Cardiac muscle cell (in vitro differentiated cells and primary cell): ENCODE measurements at regions not wholly inside any gene's neighbourhood (a gene's known extent, or its start where the extent isn't known, plus 50 kb on each side); places are given as distances from the start of the nearest gene placed in this dataset.

ENCODE experiments used
- DNase-seq, 2 donors: peaks; one replicate each; pipeline versions ENCODE4 v3.0.0 to v3.0.0-alpha.2; 2010 to 2017; ENCODE audit warnings: low read depth in 1 of 2, low spot score in 1 of 2
- H3K27ac ChIP-seq: fragments of 200-600 bp; sonication (generic); 2 replicates; pipeline ENCODE4 v1.5.1; 2016
- H3K27me3 ChIP-seq: fragments of 200-600 bp; sonication (generic); 2 replicates; pipeline ENCODE4 v1.6.0; 2016; ENCODE audit warnings: control low read depth
- H3K36me3 ChIP-seq: fragments of 200-600 bp; sonication (generic); 2 replicates; pipeline ENCODE4 v1.5.1; 2016; ENCODE audit warnings: control low read depth
- H3K4me1 ChIP-seq: fragments of 200-600 bp; sonication (generic); 2 replicates; pipeline ENCODE4 v1.8.1; 2017; ENCODE audit warnings: low read depth, mild to moderate bottlenecking, mixed run types
- H3K4me3 ChIP-seq: fragments of 200-600 bp; sonication (generic); 2 replicates; pipeline ENCODE4 v1.5.1; 2016; ENCODE audit warnings: mild to moderate bottlenecking
- H3K9me3 ChIP-seq: fragments of 200-600 bp; sonication (generic); 2 replicates; pipeline ENCODE4 v1.5.1; 2017; ENCODE audit warnings: low read depth, mild to moderate bottlenecking, control low read depth
- CTCF ChIP-seq: IDR thresholded peaks from 2 replicates; pipeline ENCODE4 v1.5.1; 2012; ENCODE audit warnings: low read depth, mild to moderate bottlenecking, low read length

- no peak for TF ChIP-seq CTCF
- DNase-seq: no peak
- H3K27ac ChIP-seq: no peak overlapping the region
Observed at GRCh38 chr11:97279341-97279740, 889.5 kb downstream of the JRKL start.

GRCh38 chr11:97280347-97280746 is 890.5 kb downstream of the JRKL start:
- Histone ChIP-seq H3K9me3 (no peaks in the 10 kb centered on the region), H3K27me3 (no peaks in the 10 kb centered on the region), H3K27ac (no peak overlapping the region), H3K4me1 (no peaks in the 10 kb centered on the region), H3K36me3 (no peaks in the 10 kb centered on the region), H3K4me3 (no peak overlapping the region)
- no peak for TF ChIP-seq CTCF
- DNase-seq: no peak

More at GRCh38 chr11:97279341-97279740, 889.5 kb downstream of the JRKL start:
- no peaks in the 10 kb centered on the region for H3K9me3 ChIP-seq
- no peaks in the 10 kb centered on the region for H3K36me3 ChIP-seq
- no peaks in the 10 kb centered on the region for H3K27me3 ChIP-seq
- no peak overlapping the region for H3K4me3 ChIP-seq
- no peaks in the 10 kb centered on the region for H3K4me1 ChIP-seq

- no peak overlapping the region for H3K4me3 ChIP-seq
- no peak for DNase-seq
- H3K27ac ChIP-seq: peak overlapping the region; percentile 49
- H3K9me3 ChIP-seq: no peaks in the 10 kb centered on the region
- no peak for TF ChIP-seq CTCF
- H3K27me3 ChIP-seq: no peaks in the 10 kb centered on the region
- no peaks in the 10 kb centered on the region for H3K36me3 ChIP-seq
- H3K4me1 ChIP-seq: no peaks in the 10 kb centered on the region
Observed at GRCh38 chr11:97289823-97290222, 900.0 kb downstream of the JRKL start.

- Histone ChIP-seq H3K27me3 (no peaks in the 10 kb centered on the region), H3K36me3 (no peaks in the 10 kb centered on the region), H3K4me3 (no peak overlapping the region), H3K4me1 (no peaks in the 10 kb centered on the region), H3K27ac (peak overlapping the region; percentile 49), H3K9me3 (no peaks in the 10 kb centered on the region)
- peak in 1 of 2 donors; percentile 16 for DNase-seq
- TF ChIP-seq CTCF: no peak
Observed at GRCh38 chr11:97290464-97291041, 900.7 kb downstream of the JRKL start.

GRCh38 chr11:97296301-97296700 is 906.5 kb downstream of the JRKL start:
- no peaks in the 10 kb centered on the region for H3K36me3 ChIP-seq
- no peaks in the 10 kb centered on the region for H3K4me1 ChIP-seq
- TF ChIP-seq CTCF: no peak
- DNase-seq: no peak
- H3K4me3 ChIP-seq: no peak overlapping the region
- no peaks in the 10 kb centered on the region for H3K27me3 ChIP-seq
- no peak overlapping the region for H3K27ac ChIP-seq
- H3K9me3 ChIP-seq: no peaks in the 10 kb centered on the region
